ENCODE measurements at regions not wholly inside any gene's neighbourhood (a gene's known extent, or its start where the extent isn't known, plus 50 kb on each side); places are given as distances from the start of the nearest gene placed in this dataset.

DNA sequence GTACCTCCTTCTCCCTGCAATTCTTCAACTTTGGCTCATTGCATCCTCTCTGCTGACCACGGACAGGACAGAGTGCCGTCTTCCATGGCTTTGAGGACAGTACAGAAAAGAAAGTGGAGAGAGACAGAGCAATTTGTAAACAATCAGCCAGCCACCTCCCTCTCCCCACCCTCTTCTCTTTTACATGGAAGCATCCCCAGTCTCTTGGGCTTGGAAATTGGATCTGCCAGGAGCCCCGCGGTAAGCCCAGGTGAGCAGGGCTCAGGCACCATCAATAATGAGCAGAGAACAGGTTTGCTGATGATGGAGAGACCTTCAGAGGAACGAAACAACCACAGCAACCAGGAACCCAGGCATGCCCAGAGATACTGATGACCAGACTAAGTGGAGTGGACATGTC lies 194.9 kb upstream of the TNRC6C start:
- no peak for DNase-seq

- DNase-seq: no peak
These were observed 193.2 kb upstream of the TNRC6C start for GRCh38 chr17:77765292-77765691.

DNA sequence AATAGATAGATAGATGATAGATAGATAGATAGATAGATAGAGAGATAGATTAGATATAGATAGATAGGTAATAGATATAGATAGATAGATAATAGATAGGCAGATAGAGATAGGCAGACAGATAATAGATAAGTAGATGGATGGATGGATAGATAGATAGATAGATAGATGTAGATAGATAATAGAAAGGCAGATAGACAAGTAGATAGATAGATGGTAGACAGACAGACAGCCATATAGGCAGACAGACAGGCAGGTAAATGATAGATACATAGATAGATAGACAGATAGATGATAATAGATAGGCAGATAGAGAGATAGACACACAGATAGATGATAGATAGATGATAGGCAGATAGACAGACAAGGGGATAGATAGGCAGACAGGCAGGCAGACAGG lies 191.4 kb upstream of the TNRC6C start:
- no peak for DNase-seq

GRCh38 chr17:77768248-77768852 lies 190.2 kb upstream of the TNRC6C start:
- DNase-seq: no peak

GRCh38 chr17:77769215-77769614 lies 189.3 kb upstream of the TNRC6C start:
- DNase-seq: no peak

GRCh38 chr17:77769762-77770161 lies 188.7 kb upstream of the TNRC6C start:
- no peak for DNase-seq

GRCh38 chr17:77770331-77771105 lies 188.0 kb upstream of the TNRC6C start:
- no peak for DNase-seq

DNA sequence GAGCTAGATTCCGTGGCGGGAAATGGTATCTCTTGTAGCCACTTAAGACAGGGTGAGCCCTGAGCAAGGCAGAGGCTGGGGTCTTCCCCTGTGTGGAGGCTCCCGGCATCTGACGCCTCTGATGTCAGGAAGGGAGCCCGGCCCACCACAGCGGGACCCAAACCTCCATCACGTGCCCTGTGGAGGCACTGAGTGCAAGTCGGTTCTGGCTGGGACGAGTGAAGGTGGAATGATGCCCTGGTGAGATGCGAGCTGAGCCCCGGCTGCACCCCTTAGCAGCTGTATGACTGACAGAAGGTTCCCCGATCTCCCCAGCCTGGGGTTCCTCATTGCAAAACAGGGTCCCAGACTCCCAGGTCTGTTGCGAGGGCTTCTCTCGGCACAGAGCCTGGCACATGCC lies 187.4 kb upstream of the TNRC6C start:
- DNase-seq: no peak

DNA sequence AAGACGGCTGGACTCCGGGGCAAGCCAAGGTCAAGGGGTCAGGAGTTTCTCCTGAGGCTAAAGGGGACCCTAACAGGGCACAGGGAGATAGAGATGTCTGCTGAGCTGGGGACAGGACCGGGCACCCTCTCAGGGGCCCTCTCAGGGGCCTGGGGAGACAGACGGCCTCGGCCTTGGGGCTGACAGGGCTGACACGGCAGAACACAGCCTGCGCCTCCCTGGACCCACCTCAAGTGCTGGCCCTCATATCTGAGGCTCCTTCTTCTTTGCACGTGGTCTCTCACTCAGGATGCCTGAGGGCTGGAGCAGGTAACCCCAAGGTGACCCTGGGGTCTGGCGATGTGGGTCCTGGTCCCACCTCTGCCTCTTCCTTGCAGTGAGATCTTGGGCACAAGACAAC lies 186.9 kb upstream of the TNRC6C start:
- no peak for DNase-seq

DNA sequence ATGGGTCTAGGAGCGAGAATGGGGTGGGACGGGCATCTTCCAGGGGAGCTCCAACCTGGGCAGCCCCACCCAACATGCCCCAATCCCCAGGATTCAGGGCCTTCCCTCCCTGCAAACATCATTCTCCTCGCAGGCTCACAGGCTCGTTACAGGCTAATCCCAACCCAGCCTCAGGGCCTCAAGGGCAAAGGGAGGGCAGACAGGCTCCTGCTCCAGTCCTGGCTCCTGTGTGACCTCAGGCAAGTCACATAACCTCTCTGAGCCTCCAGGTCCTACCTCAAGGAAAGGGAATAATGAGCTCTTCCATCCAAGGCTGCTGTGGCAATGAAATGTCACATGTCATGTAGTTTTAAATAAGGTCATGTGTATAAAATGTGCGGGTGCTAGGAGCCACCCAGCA lies 186.5 kb upstream of the TNRC6C start:
- DNase-seq: no peak

DNA sequence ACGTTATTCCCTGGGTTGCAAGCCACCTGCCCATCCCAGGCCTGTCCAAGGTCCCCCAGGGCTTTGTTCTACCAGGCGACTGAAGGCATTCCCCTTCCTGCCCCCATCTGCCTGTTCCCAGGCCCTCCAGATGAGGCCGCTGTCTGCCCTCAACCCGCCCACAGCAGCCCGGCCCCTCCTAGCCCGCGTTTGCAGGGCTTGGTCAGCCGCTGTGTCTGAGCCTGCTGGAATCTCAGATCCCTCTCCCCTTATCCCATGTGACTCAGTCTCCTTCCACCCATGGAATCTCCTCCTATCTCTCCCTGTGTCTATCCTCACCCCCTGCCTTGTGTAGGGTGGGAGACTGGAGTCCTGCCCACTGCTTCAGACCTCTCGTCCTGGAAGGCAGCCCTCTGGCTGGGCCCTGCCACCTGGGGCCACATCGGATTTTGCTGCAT lies 186.0 kb upstream of the TNRC6C start:
- no peak for DNase-seq

DNA sequence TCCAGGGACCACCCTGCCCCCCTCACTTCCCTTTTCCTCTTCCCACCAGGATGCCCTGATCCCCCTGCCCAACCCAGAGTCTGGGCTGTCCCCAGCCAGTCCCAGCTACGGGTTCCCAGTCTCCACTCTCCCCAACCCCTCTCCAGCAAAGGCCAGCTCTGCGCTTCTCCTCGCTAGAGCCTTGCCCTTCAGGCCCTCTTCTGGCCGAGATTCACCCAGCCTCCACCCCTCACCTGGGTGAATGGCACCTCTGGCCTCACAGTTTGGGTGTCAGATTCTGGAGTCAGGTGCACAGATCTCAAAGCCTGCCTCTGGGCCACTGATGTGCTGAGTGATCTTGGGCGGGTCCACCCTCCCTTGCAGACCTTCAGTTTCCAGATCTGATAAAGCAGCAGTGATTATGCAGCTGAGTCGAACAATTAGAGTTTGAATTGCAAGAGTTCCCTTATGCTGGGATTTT lies 185.6 kb upstream of the TNRC6C start:
- DNase-seq: no peak

- no peak for DNase-seq
These were observed 184.3 kb upstream of the TNRC6C start for GRCh38 chr17:77774182-77774581.

GRCh38 chr17:77778636-77779489 lies 179.6 kb upstream of the TNRC6C start:
- peak; percentile 83 for DNase-seq

GRCh38 chr17:77779711-77780539 lies 178.6 kb upstream of the TNRC6C start:
- DNase-seq: peak; percentile 58

DNA sequence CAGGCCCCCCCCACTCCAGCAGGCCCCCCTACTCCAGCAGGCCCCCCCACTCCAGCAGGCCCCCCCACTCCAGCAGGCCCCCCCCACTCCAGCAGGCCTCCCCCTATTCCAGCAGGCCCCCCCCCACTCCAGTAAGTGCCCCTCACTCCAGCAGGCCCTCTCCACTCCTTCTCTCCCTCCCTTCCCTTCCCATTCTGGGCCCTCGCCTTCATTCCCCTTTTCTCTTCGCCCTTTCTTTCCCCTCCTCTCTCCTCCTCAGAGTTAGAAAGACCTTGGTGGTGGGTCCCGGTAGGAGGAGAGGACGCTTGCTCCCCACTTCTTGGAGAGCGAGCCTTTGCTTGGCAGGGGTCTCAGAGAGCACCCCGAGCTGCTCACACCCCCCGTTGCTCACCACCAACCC lies 177.0 kb upstream of the TNRC6C start:
- DNase-seq: no peak

GRCh38 chr17:77782201-77782600 lies 176.3 kb upstream of the TNRC6C start:
- DNase-seq: no peak

GRCh38 chr17:77782611-77783010 lies 175.9 kb upstream of the TNRC6C start:
- DNase-seq: no peak

DNA sequence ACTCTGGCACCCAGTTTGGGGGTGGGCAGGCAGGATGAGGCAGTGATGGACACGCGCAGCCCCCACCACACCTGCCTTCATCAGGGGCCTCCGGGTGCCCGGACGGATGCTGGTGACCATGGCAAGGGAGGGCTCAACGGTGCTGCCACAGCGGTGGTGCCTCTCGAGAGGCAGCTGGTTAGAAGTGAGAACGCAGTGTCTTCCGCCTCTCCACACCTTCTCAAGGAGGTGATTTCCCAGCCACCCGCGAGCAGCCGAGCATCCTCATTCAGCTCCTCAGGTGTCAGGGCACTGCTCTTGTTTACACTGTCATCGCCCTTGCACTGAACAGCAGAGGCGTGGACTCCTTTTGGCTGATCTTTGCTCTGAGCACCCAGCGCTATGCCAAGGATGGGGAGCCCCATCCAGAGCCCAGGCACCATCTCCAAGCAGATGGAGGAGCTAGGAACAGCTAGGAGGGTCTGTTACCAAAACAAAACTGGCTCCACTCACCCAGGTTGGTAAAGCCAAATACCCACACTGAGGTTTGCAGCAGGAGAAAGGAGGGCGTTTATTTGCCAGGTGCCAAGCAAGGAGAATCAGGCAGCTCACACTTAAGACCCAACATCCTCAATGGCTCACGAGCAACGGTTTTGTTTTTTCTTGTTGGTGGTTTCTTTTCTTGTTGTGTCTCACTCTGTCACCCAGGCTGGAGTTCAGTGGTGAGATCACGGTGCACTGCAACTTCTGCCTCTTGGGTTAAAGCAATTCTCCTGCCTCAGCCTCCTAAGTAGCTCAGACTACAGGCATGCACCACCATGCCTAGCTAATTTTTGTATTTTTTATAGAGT lies 174.3 kb upstream of the TNRC6C start:
- DNase-seq: no peak

DNA sequence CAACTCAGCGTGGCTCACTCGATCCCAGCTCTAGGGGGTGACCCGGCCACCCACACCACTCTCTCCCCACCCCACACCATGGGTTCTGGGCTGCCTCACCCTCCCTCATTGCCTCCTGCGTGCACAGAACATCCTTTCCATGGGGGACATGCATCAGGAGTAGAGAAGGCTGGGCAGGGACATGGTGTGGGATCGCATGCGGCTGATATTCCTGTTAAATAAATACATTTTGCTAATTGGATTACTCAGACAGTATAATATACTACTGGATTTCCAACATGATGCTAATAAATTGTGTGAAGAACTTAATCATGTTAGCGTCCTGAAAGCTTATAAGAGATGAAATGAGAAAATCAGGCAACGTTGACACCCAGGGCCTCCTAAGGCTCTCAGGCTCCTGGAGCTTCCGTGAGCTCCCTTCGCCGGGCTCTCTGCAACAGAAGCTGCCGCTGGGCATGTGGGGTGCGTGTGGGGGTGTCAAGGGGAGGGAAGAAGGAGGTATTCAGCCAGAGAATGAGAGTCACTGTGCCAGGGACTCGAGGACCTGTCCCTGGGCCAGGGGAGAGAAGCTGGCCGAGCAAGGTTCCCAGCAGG lies 173.1 kb upstream of the TNRC6C start:
- DNase-seq: no peak

GRCh38 chr17:77786090-77786489 lies 172.4 kb upstream of the TNRC6C start:
- DNase-seq: no peak
